ENCODE measurements at regions not wholly inside any gene's neighbourhood (a gene's known extent, or its start where the extent isn't known, plus 50 kb on each side); places are given as distances from the start of the nearest gene placed in this dataset.
A peak's percentile ranks its signal among the peaks of the same experiment; 100 is the strongest.

GRCh38 chr4:108351791-108352190, 183.1 kb upstream of the LEF1 start:
- H3K4me1 Mint-ChIP-seq: peaks cover 9 to 27% (median 18%) of the 10 kb centered on the region in 4 donors
- Histone ChIP-seq H3K27ac (ENCODE audit: insufficient read depth, low read length, poor library complexity, severe bottlenecking) (no peak overlapping the region), H3K4me3 (ENCODE audit: low read depth, low read length) (no peak overlapping the region), H3K4me1 (ENCODE audit: control insufficient read depth, insufficient read depth, low read length, poor library complexity, severe bottlenecking) (peaks cover 14% of the 10 kb centered on the region), H3K27me3 (ENCODE audit: control insufficient read depth, insufficient read depth, low read length) (no peaks in the 10 kb centered on the region), H3K36me3 (ENCODE audit: control insufficient read depth, insufficient read depth, low read length) (no peaks in the 10 kb centered on the region), H3K9me3 (ENCODE audit: control insufficient read depth in 2 of 2, low read length in 2 of 2) (no peaks in the 10 kb centered on the region)
- H3K9me3 Mint-ChIP-seq: peaks cover 0 to 3% (median 0%) of the 10 kb centered on the region in 7 donors
- no peak for DNase-seq
- H3K4me3 Mint-ChIP-seq: no peak overlapping the region
- peaks cover 4% of the 10 kb centered on the region for H3K27me3 Mint-ChIP-seq
- H3K27ac Mint-ChIP-seq: no peak overlapping the region
- H3K36me3 Mint-ChIP-seq: peaks cover 5% of the 10 kb centered on the region
- ATAC-seq (ENCODE audit: low read depth in 2 of 2): no peak

GRCh38 chr4:108350332-108350731, 181.6 kb upstream of the LEF1 start:
- Histone ChIP-seq H3K4me3 (ENCODE audit: low read depth, low read length) (no peak overlapping the region), H3K9me3 (ENCODE audit: control insufficient read depth in 2 of 2, low read length in 2 of 2) (no peaks in the 10 kb centered on the region), H3K36me3 (ENCODE audit: control insufficient read depth, insufficient read depth, low read length) (no peaks in the 10 kb centered on the region), H3K27me3 (ENCODE audit: control insufficient read depth, insufficient read depth, low read length) (no peaks in the 10 kb centered on the region), H3K27ac (ENCODE audit: insufficient read depth, low read length, poor library complexity, severe bottlenecking) (no peak overlapping the region), H3K4me1 (ENCODE audit: control insufficient read depth, insufficient read depth, low read length, poor library complexity, severe bottlenecking) (peaks cover 4% of the 10 kb centered on the region)
- no peak for DNase-seq
- H3K27me3 Mint-ChIP-seq: peaks cover 4% of the 10 kb centered on the region
- peaks cover 0 to 3% (median 0%) of the 10 kb centered on the region in 7 donors for H3K9me3 Mint-ChIP-seq
- peaks cover 5% of the 10 kb centered on the region for H3K36me3 Mint-ChIP-seq
- ATAC-seq (ENCODE audit: low read depth in 2 of 2): no peak
- peaks cover 6 to 23% (median 12%) of the 10 kb centered on the region in 4 donors for H3K4me1 Mint-ChIP-seq
- H3K4me3 Mint-ChIP-seq: no peak overlapping the region
- H3K27ac Mint-ChIP-seq: no peak overlapping the region

GRCh38 chr4:108346818-108347210, 178.1 kb upstream of the LEF1 start:
- no peak for DNase-seq
- no peak for ATAC-seq (ENCODE audit: low read depth in 2 of 2)
- Mint-ChIP-seq H3K9me3 (peaks cover 0 to 3% (median 0%) of the 10 kb centered on the region in 7 donors), H3K4me1 (peaks cover 12 to 33% (median 14%) of the 10 kb centered on the region in 4 donors), H3K27ac (no peak overlapping the region), H3K4me3 (no peak overlapping the region), H3K27me3 (peaks cover 4% of the 10 kb centered on the region), H3K36me3 (peaks cover 5% of the 10 kb centered on the region)
- Histone ChIP-seq H3K27ac (ENCODE audit: insufficient read depth, low read length, poor library complexity, severe bottlenecking) (no peak overlapping the region), H3K27me3 (ENCODE audit: control insufficient read depth, insufficient read depth, low read length) (no peaks in the 10 kb centered on the region), H3K4me1 (ENCODE audit: control insufficient read depth, insufficient read depth, low read length, poor library complexity, severe bottlenecking) (peaks cover 4% of the 10 kb centered on the region), H3K9me3 (ENCODE audit: control insufficient read depth in 2 of 2, low read length in 2 of 2) (no peaks in the 10 kb centered on the region), H3K4me3 (ENCODE audit: low read depth, low read length) (no peak overlapping the region), H3K36me3 (ENCODE audit: control insufficient read depth, insufficient read depth, low read length) (no peaks in the 10 kb centered on the region)

- Mint-ChIP-seq H3K27me3 (peaks cover 4% of the 10 kb centered on the region), H3K36me3 (peaks cover 5% of the 10 kb centered on the region), H3K27ac (no peak overlapping the region), H3K9me3 (peaks cover 0 to 3% (median 0%) of the 10 kb centered on the region in 7 donors), H3K4me1 (peaks cover 12 to 33% (median 14%) of the 10 kb centered on the region in 4 donors), H3K4me3 (no peak overlapping the region)
- Histone ChIP-seq H3K36me3 (ENCODE audit: control insufficient read depth, insufficient read depth, low read length) (no peaks in the 10 kb centered on the region), H3K9me3 (ENCODE audit: control insufficient read depth in 2 of 2, low read length in 2 of 2) (no peaks in the 10 kb centered on the region), H3K4me1 (ENCODE audit: control insufficient read depth, insufficient read depth, low read length, poor library complexity, severe bottlenecking) (peaks cover 4% of the 10 kb centered on the region), H3K4me3 (ENCODE audit: low read depth, low read length) (no peak overlapping the region), H3K27ac (ENCODE audit: insufficient read depth, low read length, poor library complexity, severe bottlenecking) (no peak overlapping the region), H3K27me3 (ENCODE audit: control insufficient read depth, insufficient read depth, low read length) (no peaks in the 10 kb centered on the region)
- ATAC-seq (ENCODE audit: low read depth in 2 of 2): no peak
- DNase-seq: no peak
Measured at GRCh38 chr4:108345862-108346817, 177.4 kb upstream of the LEF1 start.

DNA sequence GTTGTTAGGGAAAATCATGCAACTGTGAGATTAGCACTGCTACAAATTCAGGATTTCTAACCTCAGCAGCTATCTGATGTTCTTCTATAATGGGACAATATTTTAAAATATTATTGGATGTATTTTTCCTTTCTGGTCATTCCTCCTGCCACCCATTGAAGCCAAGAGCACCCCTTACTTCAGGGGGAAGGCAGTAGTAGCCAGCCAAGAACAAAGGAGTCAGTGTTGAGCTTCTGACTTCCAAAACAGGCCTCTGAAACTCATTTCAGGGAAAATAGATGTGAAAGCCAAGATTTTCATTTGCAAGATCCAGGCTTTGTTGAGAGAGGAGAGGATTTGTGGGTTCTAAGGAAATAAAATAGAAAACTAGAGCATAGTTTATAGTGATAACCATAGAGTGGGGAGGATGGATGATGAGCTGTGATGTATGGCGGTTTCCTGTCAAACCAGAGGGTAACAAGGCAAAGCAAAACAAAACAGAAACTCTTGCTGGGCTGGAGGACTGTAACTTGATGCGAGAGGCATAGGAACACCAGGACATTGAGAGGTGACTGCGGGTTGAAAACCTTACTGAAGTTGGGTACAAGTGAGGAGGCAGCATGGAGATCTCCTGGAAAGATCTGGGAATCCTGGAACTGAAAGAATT, 173.7 kb upstream of the LEF1 start:
- Histone ChIP-seq H3K4me3 (ENCODE audit: low read depth, low read length) (peak overlapping the region; percentile 69), H3K36me3 (ENCODE audit: control insufficient read depth, insufficient read depth, low read length) (no peaks in the 10 kb centered on the region), H3K4me1 (ENCODE audit: control insufficient read depth, insufficient read depth, low read length, poor library complexity, severe bottlenecking) (peaks cover 4% of the 10 kb centered on the region), H3K27ac (ENCODE audit: insufficient read depth, low read length, poor library complexity, severe bottlenecking) (peak overlapping the region; percentile 42), H3K9me3 (ENCODE audit: control insufficient read depth in 2 of 2, low read length in 2 of 2) (no peaks in the 10 kb centered on the region), H3K27me3 (ENCODE audit: control insufficient read depth, insufficient read depth, low read length) (no peaks in the 10 kb centered on the region)
- ATAC-seq (ENCODE audit: low read depth in 2 of 2): peak; percentile 93 to 96
- peaks cover 3% of the 10 kb centered on the region for H3K36me3 Mint-ChIP-seq
- H3K27me3 Mint-ChIP-seq: peaks cover 4% of the 10 kb centered on the region
- H3K4me3 Mint-ChIP-seq: peak overlapping the region in 3 of 4 donors; percentile 46 to 75 (median 64)
- peaks cover 12 to 36% (median 14%) of the 10 kb centered on the region in 4 donors for H3K4me1 Mint-ChIP-seq
- peak in 2 of 3 donors; percentile 31 to 77 for DNase-seq
- H3K9me3 Mint-ChIP-seq: peaks cover 0 to 2% (median 0%) of the 10 kb centered on the region in 7 donors
- peak overlapping the region; percentile 79 to 96 (median 89) for H3K27ac Mint-ChIP-seq

GRCh38 chr4:108337923-108338322, 169.2 kb upstream of the LEF1 start:
- Histone ChIP-seq H3K27me3 (ENCODE audit: control insufficient read depth, insufficient read depth, low read length) (no peaks in the 10 kb centered on the region), H3K4me1 (ENCODE audit: control insufficient read depth, insufficient read depth, low read length, poor library complexity, severe bottlenecking) (peaks cover 4% of the 10 kb centered on the region), H3K4me3 (ENCODE audit: low read depth, low read length) (no peak overlapping the region), H3K27ac (ENCODE audit: insufficient read depth, low read length, poor library complexity, severe bottlenecking) (no peak overlapping the region), H3K36me3 (ENCODE audit: control insufficient read depth, insufficient read depth, low read length) (no peaks in the 10 kb centered on the region), H3K9me3 (ENCODE audit: control insufficient read depth in 2 of 2, low read length in 2 of 2) (no peaks in the 10 kb centered on the region)
- peaks cover 5 to 13% (median 8%) of the 10 kb centered on the region in 4 donors for H3K4me1 Mint-ChIP-seq
- no peaks in the 10 kb centered on the region for H3K9me3 Mint-ChIP-seq
- H3K36me3 Mint-ChIP-seq: peaks cover 3% of the 10 kb centered on the region
- no peak overlapping the region for H3K27ac Mint-ChIP-seq
- no peak overlapping the region for H3K4me3 Mint-ChIP-seq
- DNase-seq (no peak), ATAC-seq (ENCODE audit: low read depth in 2 of 2) (no peak)
- H3K27me3 Mint-ChIP-seq: no peaks in the 10 kb centered on the region

GRCh38 chr4:108336076-108336475, 167.3 kb upstream of the LEF1 start:
- Histone ChIP-seq H3K36me3 (ENCODE audit: control insufficient read depth, insufficient read depth, low read length) (no peaks in the 10 kb centered on the region), H3K27me3 (ENCODE audit: control insufficient read depth, insufficient read depth, low read length) (no peaks in the 10 kb centered on the region), H3K9me3 (ENCODE audit: control insufficient read depth in 2 of 2, low read length in 2 of 2) (no peaks in the 10 kb centered on the region), H3K4me1 (ENCODE audit: control insufficient read depth, insufficient read depth, low read length, poor library complexity, severe bottlenecking) (no peaks in the 10 kb centered on the region), H3K27ac (ENCODE audit: insufficient read depth, low read length, poor library complexity, severe bottlenecking) (no peak overlapping the region), H3K4me3 (ENCODE audit: low read depth, low read length) (no peak overlapping the region)
- Mint-ChIP-seq H3K27me3 (no peaks in the 10 kb centered on the region), H3K4me3 (no peak overlapping the region), H3K4me1 (peaks cover 0 to 3% (median under 1%) of the 10 kb centered on the region in 4 donors), H3K36me3 (peaks cover 3% of the 10 kb centered on the region), H3K27ac (no peak overlapping the region), H3K9me3 (no peaks in the 10 kb centered on the region)
- ATAC-seq (ENCODE audit: low read depth in 2 of 2) (no peak), DNase-seq (no peak)
